Panc1 (cell line): ENCODE measurements at regions not wholly inside any gene's neighbourhood (a gene's known extent, or its start where the extent isn't known, plus 50 kb on each side); places are given as distances from the start of the nearest gene placed in this dataset.

Experiments
- POLR2AphosphoS5 ChIP-seq: IDR thresholded peaks from 2 replicates; pipeline ENCODE4 v1.6.1; 2012; ENCODE audit warnings: mild to moderate bottlenecking, low read depth, low read length, moderate library complexity
- SIN3A ChIP-seq: IDR thresholded peaks from 2 replicates; pipeline ENCODE4 v1.6.1; 2012; ENCODE audit warnings: low read depth, mild to moderate bottlenecking, low read length, moderate library complexity, borderline replicate concordance; ENCODE audit not compliant: insufficient read depth
- TF ChIP-seq, protein P1 (sequence below): fragments of 450-650 bp; IDR thresholded peaks from 2 replicates; pipeline ENCODE4 v1.5.1; 2017; ENCODE audit warnings: mild to moderate bottlenecking

DNA sequence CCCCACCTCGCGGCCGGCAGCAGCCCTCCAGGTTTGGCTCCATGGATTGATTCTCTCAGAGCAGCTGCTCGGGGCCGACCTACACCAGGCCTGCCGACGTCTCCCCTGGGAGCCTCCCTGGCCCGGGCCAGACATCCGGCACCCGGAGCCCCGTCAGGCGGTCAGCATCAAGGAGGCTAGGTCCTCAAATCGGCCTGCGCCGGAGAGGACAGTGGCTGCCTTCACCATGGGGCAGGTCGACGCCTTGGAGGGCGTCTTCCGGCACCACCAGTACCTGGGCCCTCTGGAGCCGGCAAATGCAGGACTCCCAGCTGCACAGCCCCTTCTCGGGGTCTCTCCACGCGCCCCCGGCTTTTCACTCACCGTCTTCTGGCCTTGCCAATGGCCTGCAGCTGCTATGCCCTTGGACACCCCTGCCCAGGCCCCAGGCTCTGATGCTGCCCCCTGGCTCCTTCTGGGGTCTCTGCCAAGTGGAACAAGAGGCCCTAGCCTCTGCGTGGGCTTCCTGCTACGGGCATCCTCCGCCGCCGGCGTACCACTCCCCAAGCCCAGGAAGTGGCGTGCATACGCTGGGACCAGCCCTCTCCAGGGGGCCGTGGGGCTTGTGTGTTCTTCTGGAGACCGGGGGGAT, 341.8 kb downstream of the MAGEB5 start:
- TF ChIP-seq, protein P1, sequence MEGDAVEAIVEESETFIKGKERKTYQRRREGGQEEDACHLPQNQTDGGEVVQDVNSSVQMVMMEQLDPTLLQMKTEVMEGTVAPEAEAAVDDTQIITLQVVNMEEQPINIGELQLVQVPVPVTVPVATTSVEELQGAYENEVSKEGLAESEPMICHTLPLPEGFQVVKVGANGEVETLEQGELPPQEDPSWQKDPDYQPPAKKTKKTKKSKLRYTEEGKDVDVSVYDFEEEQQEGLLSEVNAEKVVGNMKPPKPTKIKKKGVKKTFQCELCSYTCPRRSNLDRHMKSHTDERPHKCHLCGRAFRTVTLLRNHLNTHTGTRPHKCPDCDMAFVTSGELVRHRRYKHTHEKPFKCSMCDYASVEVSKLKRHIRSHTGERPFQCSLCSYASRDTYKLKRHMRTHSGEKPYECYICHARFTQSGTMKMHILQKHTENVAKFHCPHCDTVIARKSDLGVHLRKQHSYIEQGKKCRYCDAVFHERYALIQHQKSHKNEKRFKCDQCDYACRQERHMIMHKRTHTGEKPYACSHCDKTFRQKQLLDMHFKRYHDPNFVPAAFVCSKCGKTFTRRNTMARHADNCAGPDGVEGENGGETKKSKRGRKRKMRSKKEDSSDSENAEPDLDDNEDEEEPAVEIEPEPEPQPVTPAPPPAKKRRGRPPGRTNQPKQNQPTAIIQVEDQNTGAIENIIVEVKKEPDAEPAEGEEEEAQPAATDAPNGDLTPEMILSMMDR: no peak
- TF ChIP-seq POLR2AphosphoS5 (no peak), SIN3A (no peak)
